Liver (tissue), 8 donors: ENCODE measurements at regions not wholly inside any gene's neighbourhood (a gene's known extent, or its start where the extent isn't known, plus 50 kb on each side); places are given as distances from the start of the nearest gene placed in this dataset.

Experiments
- DNase-seq: peaks from one replicate; pipeline ENCODE4 v3.0.0-alpha.2; 2017; ENCODE audit warnings: low spot score
- H3K27ac ChIP-seq, 2 donors: one replicate each; pipeline ENCODE4 v1.7.0; 2013; ENCODE audit warnings: inconsistent platforms in 2 of 2, low read length in 2 of 2, control low read depth in 1 of 2, low read depth in 1 of 2, mild to moderate bottlenecking in 1 of 2
- H3K27me3 ChIP-seq, 4 donors: one replicate each; pipeline versions ENCODE4 v1.6.1 to v1.7.0; 2013; ENCODE audit warnings: low read length in 3 of 4, inconsistent platforms in 1 of 4, mild to moderate bottlenecking in 1 of 4, moderate library complexity in 1 of 4; ENCODE audit not compliant: control insufficient read depth in 4 of 4, insufficient read depth in 4 of 4
- H3K36me3 ChIP-seq, 4 donors: one replicate each; pipeline versions ENCODE4 v1.6.1 to v1.7.0; 2013; ENCODE audit warnings: low read length in 3 of 4, mild to moderate bottlenecking in 3 of 4, low read depth in 1 of 4, moderate library complexity in 1 of 4; ENCODE audit not compliant: control insufficient read depth in 4 of 4, insufficient read depth in 3 of 4
- H3K4me1 ChIP-seq, 4 donors: one replicate each; pipeline versions ENCODE4 v1.6.1 to v1.7.0; 2013; ENCODE audit warnings: low read length in 3 of 4, mild to moderate bottlenecking in 3 of 4, moderate library complexity in 1 of 4; ENCODE audit not compliant: control insufficient read depth in 4 of 4, insufficient read depth in 4 of 4
- H3K4me3 ChIP-seq, 3 donors: one replicate each; pipeline versions ENCODE4 v1.6.1 to v1.7.0; 2013; ENCODE audit warnings: low read length in 3 of 3, control low read depth in 1 of 3, low read depth in 1 of 3, mild to moderate bottlenecking in 1 of 3
- H3K9ac ChIP-seq, 2 donors: one replicate each; pipeline ENCODE4 v1.7.0; 2013; ENCODE audit warnings: low read length in 2 of 2, mild to moderate bottlenecking in 2 of 2, moderate library complexity in 2 of 2, control low read depth in 1 of 2, low read depth in 1 of 2
- H3K9me3 ChIP-seq, 4 donors: one replicate each; pipeline versions ENCODE4 v1.6.1 to v1.7.0; 2013; ENCODE audit warnings: low read length in 3 of 4; ENCODE audit not compliant: control insufficient read depth in 4 of 4
- ATF3 ChIP-seq: IDR thresholded peaks from 2 replicates; pipeline ENCODE4 v1.6.1; 2016; ENCODE audit warnings: antibody characterized with exemption
- CTCF ChIP-seq: fragments of 150-350 bp; IDR thresholded peaks from 2 replicates; pipeline ENCODE4 v1.5.1; 2017; ENCODE audit warnings: improper control_type of control experiment, low read depth, low read length; ENCODE audit not compliant: missing input control
- EGR1 ChIP-seq, 2 donors: IDR thresholded peaks; 2 replicates each; pipeline ENCODE4 v1.6.1; 2016 to 2018; ENCODE audit warnings: antibody characterized with exemption in 2 of 2, low read depth in 2 of 2
- FOXA1 ChIP-seq: IDR thresholded peaks from 2 replicates; pipeline ENCODE4 v1.6.1; 2016; ENCODE audit warnings: antibody characterized with exemption
- FOXA2 ChIP-seq: IDR thresholded peaks from 2 replicates; pipeline ENCODE4 v1.6.1; 2016; ENCODE audit warnings: antibody characterized with exemption
- GABPA ChIP-seq, 2 donors: IDR thresholded peaks in 1 of 2; conservative IDR thresholded peaks in 1 of 2; 2 replicates each; pipeline ENCODE4 v1.6.1; 2016; ENCODE audit warnings: antibody characterized with exemption in 2 of 2, mild to moderate bottlenecking in 1 of 2, moderate library complexity in 1 of 2
- HNF4A ChIP-seq, 2 donors: conservative IDR thresholded peaks; 2 replicates each; pipeline ENCODE4 v1.6.1; 2016; ENCODE audit warnings: antibody characterized with exemption in 2 of 2, mild to moderate bottlenecking in 2 of 2
- HNF4G ChIP-seq: IDR thresholded peaks from 2 replicates; pipeline ENCODE4 v1.6.1; 2016; ENCODE audit warnings: antibody characterized with exemption
- JUND ChIP-seq, 2 donors: IDR thresholded peaks; 2 replicates each; pipeline ENCODE4 v1.6.1; 2016; ENCODE audit warnings: antibody characterized with exemption in 2 of 2
- MAX ChIP-seq: IDR thresholded peaks from 2 replicates; pipeline ENCODE4 v1.6.1; 2016; ENCODE audit warnings: antibody characterized with exemption
- NR2F2 ChIP-seq: IDR thresholded peaks from 2 replicates; pipeline ENCODE4 v1.6.1; 2016; ENCODE audit warnings: antibody characterized with exemption
- RAD21 ChIP-seq, 2 donors: IDR thresholded peaks; 2 replicates each; pipeline ENCODE4 v1.6.1; 2016; ENCODE audit warnings: antibody characterized with exemption in 2 of 2, mild to moderate bottlenecking in 2 of 2
- REST ChIP-seq: IDR thresholded peaks from 2 replicates; pipeline ENCODE4 v1.6.1; 2016; ENCODE audit warnings: antibody characterized with exemption, mild to moderate bottlenecking
- RXRA ChIP-seq, 2 donors: IDR thresholded peaks; 2 replicates each; pipeline ENCODE4 v1.6.1; 2017 to 2018; ENCODE audit warnings: antibody characterized with exemption in 2 of 2, mild to moderate bottlenecking in 1 of 2
- SP1 ChIP-seq: IDR thresholded peaks from 2 replicates; pipeline ENCODE4 v1.6.1; 2018; ENCODE audit warnings: antibody characterized with exemption, mild to moderate bottlenecking
- TAF1 ChIP-seq: conservative IDR thresholded peaks from 2 replicates; pipeline ENCODE4 v1.6.1; 2016; ENCODE audit warnings: antibody characterized with exemption, mild to moderate bottlenecking
- YY1 ChIP-seq: IDR thresholded peaks from 2 replicates; pipeline ENCODE4 v1.6.1; 2016; ENCODE audit warnings: antibody characterized with exemption, mild to moderate bottlenecking
- ZBTB33 ChIP-seq: IDR thresholded peaks from 2 replicates; pipeline ENCODE4 v1.6.1; 2016; ENCODE audit warnings: antibody characterized with exemption
- WGBS: extraction: QIAGEN DNeasy Blood & Tissue Kit; methylation state at CpG from one replicate; pipeline ENCODE4 v1.1.7; 2013; 5-methylcytosine and 5-hydroxymethylcytosine counted together
- donor health status: healthy.
- donor health status: healthy.
- donor health status: healthy.
- donor health status: healthy.
- donor health status: healthy.

- Histone ChIP-seq H3K9me3 (no peaks in the 10 kb centered on the region), H3K27me3 (no peaks in the 10 kb centered on the region), H3K27ac (no peak overlapping the region), H3K4me3 (no peak overlapping the region), H3K9ac (no peak overlapping the region), H3K4me1 (no peaks in the 10 kb centered on the region), H3K36me3 (no peaks in the 10 kb centered on the region)
- no peak for DNase-seq
- WGBS: 82% methylated on average over 7 of the region's 7 CpGs
- TF ChIP-seq HNF4A (conservative IDR thresholded peaks at IDR 0.05): no peak
- no peak for TF ChIP-seq REST
Measured at GRCh38 chr18:60020107-60020925, 120.5 kb downstream of the PMAIP1 start.

GRCh38 chr18:60019463-60019840, 119.7 kb downstream of the PMAIP1 start:
- Histone ChIP-seq H3K36me3 (no peaks in the 10 kb centered on the region), H3K4me1 (no peaks in the 10 kb centered on the region), H3K9ac (no peak overlapping the region), H3K4me3 (no peak overlapping the region), H3K9me3 (no peaks in the 10 kb centered on the region), H3K27me3 (no peaks in the 10 kb centered on the region), H3K27ac (no peak overlapping the region)
- WGBS: 72% methylated on average over 4 of the region's 4 CpGs
- no peak for DNase-seq
- TF ChIP-seq MAX (no peak), REST (no peak), EGR1 (IDR thresholded peaks at IDR 0.05; ENCODE audit: low read depth in 2 of 2) (no peak), SP1 (no peak), RXRA (IDR thresholded peaks at IDR 0.05) (no peak), JUND (IDR thresholded peaks at IDR 0.05) (no peak), HNF4G (no peak), FOXA1 (no peak), YY1 (no peak), TAF1 (no peak), ZBTB33 (no peak), GABPA (IDR thresholded peaks at IDR 0.05 in 1 of 2, conservative IDR thresholded peaks at IDR 0.05 in 1 of 2) (no peak), NR2F2 (no peak), RAD21 (IDR thresholded peaks at IDR 0.05) (no peak), HNF4A (conservative IDR thresholded peaks at IDR 0.05) (no peak), ATF3 (no peak), CTCF (no peak), FOXA2 (no peak)
